ENCODE measurements at regions not wholly inside any gene's neighbourhood (a gene's known extent, or its start where the extent isn't known, plus 50 kb on each side); places are given as distances from the start of the nearest gene placed in this dataset.

DNA sequence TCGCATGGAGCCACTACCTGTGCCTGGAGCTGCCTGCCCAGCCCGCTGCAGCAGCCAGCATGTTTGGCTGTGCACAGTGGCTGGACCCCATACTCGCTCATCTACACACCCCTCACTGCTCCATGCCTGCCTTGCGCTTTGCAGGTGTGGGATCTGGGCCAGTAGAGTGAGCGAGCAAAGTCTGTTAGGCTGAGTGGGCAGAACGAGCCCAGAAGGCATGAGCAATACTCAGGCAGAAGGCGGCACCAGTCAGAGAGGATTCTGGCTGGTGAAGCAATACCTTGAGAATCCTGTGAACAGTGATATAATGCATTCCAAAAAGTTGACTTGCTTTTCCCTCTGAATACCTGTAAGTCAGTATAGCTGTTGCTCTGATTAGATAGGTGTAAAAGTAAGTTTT, 816.4 kb downstream of the KCNT2 start:
- no peak for TF ChIP-seq POLR2A (IDR thresholded peaks at IDR 0.05; ENCODE audit: borderline replicate concordance, extremely low read depth, insufficient read depth, insufficient read length)
- no peak for TF ChIP-seq ZNF274 (IDR thresholded peaks at IDR 0.05; ENCODE audit: low read depth, low read length)
- TF ChIP-seq, protein P1, sequence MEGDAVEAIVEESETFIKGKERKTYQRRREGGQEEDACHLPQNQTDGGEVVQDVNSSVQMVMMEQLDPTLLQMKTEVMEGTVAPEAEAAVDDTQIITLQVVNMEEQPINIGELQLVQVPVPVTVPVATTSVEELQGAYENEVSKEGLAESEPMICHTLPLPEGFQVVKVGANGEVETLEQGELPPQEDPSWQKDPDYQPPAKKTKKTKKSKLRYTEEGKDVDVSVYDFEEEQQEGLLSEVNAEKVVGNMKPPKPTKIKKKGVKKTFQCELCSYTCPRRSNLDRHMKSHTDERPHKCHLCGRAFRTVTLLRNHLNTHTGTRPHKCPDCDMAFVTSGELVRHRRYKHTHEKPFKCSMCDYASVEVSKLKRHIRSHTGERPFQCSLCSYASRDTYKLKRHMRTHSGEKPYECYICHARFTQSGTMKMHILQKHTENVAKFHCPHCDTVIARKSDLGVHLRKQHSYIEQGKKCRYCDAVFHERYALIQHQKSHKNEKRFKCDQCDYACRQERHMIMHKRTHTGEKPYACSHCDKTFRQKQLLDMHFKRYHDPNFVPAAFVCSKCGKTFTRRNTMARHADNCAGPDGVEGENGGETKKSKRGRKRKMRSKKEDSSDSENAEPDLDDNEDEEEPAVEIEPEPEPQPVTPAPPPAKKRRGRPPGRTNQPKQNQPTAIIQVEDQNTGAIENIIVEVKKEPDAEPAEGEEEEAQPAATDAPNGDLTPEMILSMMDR (IDR thresholded peaks at IDR 0.05 in 2 of 3, conservative IDR thresholded peaks at IDR 0.05 in 1 of 3; ENCODE audit: borderline replicate concordance in 1 of 3, insufficient read depth in 1 of 3, low read depth in 2 of 3, low read length in 2 of 3), result no peak

Data from HCT116 (cell line).